Stomach smooth muscle (tissue), 2 donors: ENCODE measurements at regions not wholly inside any gene's neighbourhood (a gene's known extent, or its start where the extent isn't known, plus 50 kb on each side); places are given as distances from the start of the nearest gene placed in this dataset.

Source experiments
- H3K27ac ChIP-seq: one replicate; pipeline ENCODE4 v1.7.0; 2013; ENCODE audit warnings: mild to moderate bottlenecking, low read length, inconsistent platforms
- H3K27me3 ChIP-seq, 2 donors: one replicate each; pipeline ENCODE4 v1.7.0; 2013; ENCODE audit warnings: low read length in 2 of 2; ENCODE audit not compliant: insufficient read depth in 2 of 2, control insufficient read depth in 1 of 2
- H3K36me3 ChIP-seq, 2 donors: one replicate each; pipeline ENCODE4 v1.7.0; 2013; ENCODE audit warnings: low read length in 2 of 2; ENCODE audit not compliant: control insufficient read depth in 2 of 2, insufficient read depth in 2 of 2
- H3K4me1 ChIP-seq: one replicate; pipeline ENCODE4 v1.7.0; 2013; ENCODE audit warnings: low read length; ENCODE audit not compliant: control insufficient read depth, insufficient read depth
- H3K4me3 ChIP-seq, 2 donors: one replicate each; pipeline ENCODE4 v1.7.0; 2013; ENCODE audit warnings: low read length in 2 of 2
- H3K9ac ChIP-seq, 2 donors: one replicate each; pipeline ENCODE4 v1.7.0; 2013; ENCODE audit warnings: low read length in 2 of 2, mild to moderate bottlenecking in 1 of 2
- H3K9me3 ChIP-seq, 2 donors: one replicate each; pipeline ENCODE4 v1.7.0; 2013; ENCODE audit warnings: low read length in 2 of 2; ENCODE audit not compliant: control insufficient read depth in 2 of 2
- donor health status: healthy.
- donor health status: Pancreatic carcinoma.

DNA sequence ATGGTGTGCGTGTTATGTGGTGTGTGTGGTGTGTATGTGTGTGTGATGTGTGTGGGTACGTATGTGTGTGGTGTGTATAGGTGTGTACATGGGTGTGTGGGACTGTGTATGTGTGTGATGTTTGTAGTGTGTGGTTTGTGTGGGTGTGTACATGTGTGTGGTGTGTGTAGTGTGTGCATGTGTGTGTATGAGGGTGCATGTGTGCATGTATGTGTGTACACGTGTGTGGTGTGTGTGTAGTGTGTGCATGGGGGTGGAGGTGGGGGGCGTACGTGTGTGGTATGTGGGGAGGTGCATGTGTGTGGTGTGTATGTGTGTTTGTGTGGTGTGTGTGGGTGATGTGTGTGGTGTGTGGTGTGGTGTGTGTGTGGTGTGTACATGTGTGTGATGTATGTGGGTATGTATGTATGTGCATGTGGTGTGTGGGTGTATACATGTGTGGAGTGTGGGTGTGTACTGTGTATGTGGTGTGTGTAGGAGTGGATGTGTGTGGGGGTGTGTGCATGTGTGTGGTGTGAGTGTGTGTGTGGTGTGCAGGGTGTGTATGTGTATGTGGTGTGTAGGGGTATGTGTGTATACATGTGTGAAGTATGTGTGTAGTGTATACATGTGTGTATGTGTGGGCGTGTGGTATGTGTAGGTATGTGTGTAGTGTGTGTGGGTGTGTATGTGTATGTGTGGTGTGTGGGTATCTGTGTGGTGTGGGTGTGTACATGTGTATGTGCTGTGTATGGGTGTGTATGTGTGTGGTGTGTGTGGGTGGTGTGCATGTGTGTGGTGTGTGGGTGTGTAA, 119.8 kb upstream of the GSC start:
- no peak overlapping the region for H3K9ac ChIP-seq

DNA sequence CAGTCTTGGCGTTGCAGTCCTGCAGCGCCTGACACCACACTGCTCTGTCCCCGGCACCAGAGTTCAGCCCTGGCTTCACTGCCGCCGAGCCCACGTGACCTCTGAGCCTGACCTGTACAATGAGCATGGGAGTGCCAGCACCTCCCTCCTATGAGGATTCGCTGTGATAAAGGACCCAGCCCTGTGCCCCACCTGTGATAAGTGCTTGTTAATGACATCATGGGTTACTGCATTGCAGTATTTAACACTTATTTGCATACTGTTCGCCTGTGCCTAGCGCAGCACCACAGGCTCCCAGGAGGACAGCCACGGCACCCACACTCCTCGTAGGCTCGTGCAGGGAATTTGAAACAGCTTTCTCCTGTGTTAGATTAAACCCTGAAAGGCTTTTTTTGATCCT, 118.2 kb upstream of the GSC start:
- H3K9ac ChIP-seq = no peak overlapping the region

More for the DNA sequence above, 119.8 kb upstream of the GSC start:
- Histone ChIP-seq H3K27ac (no peak overlapping the region), H3K4me1 (no peaks in the 10 kb centered on the region), H3K27me3 (peaks cover 0 to 2% of the 10 kb centered on the region in 2 donors), H3K9me3 (no peaks in the 10 kb centered on the region), H3K4me3 (no peak overlapping the region), H3K36me3 (no peaks in the 10 kb centered on the region)

DNA sequence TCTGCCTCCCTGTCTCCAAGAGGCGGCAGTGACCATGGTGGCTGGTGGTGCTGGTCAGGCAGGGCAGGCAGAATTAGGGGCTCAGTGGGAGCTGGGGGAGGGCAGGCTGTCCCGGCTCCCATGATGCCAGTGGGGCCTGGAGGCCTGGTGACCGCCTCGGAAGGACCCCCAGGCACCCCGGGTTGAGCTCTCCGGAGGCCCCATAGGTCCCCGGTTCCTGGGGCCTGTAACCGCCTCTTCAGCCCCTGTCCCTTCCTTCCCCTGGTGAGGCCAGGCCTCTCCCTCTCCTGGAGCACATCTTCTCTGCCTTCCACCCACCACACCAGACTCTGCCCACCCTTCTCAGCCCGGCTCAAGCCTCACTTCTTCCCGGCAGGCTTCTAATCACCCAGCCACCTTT, 117.7 kb upstream of the GSC start:
- Histone ChIP-seq H3K4me3 (no peak overlapping the region), H3K36me3 (no peaks in the 10 kb centered on the region), H3K9me3 (no peaks in the 10 kb centered on the region), H3K27me3 (peaks cover 0 to 3% of the 10 kb centered on the region in 2 donors), H3K9ac (no peak overlapping the region), H3K4me1 (no peaks in the 10 kb centered on the region), H3K27ac (no peak overlapping the region)

More for the DNA sequence above, 118.2 kb upstream of the GSC start:
- H3K4me3 ChIP-seq = no peak overlapping the region
- no peaks in the 10 kb centered on the region for H3K36me3 ChIP-seq
- H3K27ac ChIP-seq = no peak overlapping the region
- no peaks in the 10 kb centered on the region for H3K9me3 ChIP-seq
- peaks cover 0 to 3% of the 10 kb centered on the region in 2 donors for H3K27me3 ChIP-seq
- H3K4me1 ChIP-seq = no peaks in the 10 kb centered on the region

DNA sequence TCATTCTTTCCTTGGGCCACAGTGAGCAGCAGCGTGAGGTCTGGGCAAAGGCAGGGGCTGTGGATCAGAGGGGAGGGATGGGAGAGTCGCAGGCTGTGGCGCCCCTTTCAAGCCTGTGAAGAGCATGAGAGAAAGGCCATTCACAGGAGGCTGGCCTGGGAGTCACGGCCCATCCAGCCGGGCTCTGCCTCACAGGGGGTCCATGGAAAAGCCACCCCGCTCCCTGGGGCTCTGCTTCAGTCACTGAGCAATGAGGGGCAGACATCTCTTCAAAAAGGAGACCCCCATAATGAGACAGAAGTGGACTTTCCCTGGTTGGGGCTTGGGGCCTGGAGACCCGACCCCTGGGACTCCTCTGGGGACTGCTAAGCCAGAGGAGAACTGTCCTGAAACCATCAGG, 117.0 kb upstream of the GSC start:
- Histone ChIP-seq H3K27ac (no peak overlapping the region), H3K9me3 (no peaks in the 10 kb centered on the region), H3K9ac (no peak overlapping the region), H3K36me3 (no peaks in the 10 kb centered on the region), H3K27me3 (peaks cover 0 to 3% of the 10 kb centered on the region in 2 donors), H3K4me1 (no peaks in the 10 kb centered on the region), H3K4me3 (no peak overlapping the region)

DNA sequence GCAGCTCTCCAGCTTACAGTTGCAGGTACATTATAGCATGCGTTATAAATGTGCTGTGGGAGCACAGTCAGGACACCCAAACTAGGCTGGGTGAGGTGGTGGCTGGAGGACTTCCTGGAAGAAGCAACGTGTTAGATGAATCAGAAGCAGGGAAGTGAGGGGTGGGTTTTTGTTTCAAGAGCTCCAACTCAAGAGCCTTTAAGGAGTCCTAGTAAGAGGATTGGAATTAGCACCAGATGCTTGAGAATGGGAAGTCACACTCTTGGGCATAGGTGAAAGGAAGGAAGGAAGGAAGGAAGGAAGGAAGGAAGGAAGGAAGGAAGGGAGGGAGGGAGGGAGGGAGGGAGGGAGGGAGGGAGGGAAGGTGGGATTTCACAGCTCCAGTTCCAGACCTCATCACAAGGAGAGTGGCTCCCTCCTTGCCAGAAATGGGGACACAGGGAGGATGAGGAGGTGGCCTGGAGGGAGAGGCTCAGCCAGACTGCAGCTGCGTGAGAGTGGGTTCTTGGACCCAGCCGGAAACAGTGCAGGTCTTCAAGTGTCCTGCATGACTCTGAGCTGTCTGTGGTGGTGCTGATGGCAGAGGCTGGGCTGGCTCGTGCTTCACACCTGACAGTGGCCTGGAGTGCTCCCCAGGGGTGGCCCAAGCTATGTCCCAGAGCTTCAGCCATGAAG, 115.7 kb upstream of the GSC start:
- no peaks in the 10 kb centered on the region for H3K9me3 ChIP-seq
- H3K9ac ChIP-seq = no peak overlapping the region
- H3K27ac ChIP-seq = no peak overlapping the region
- H3K36me3 ChIP-seq = no peaks in the 10 kb centered on the region
- H3K4me3 ChIP-seq = no peak overlapping the region
- H3K27me3 ChIP-seq = peaks cover 0 to 3% of the 10 kb centered on the region in 2 donors
- no peaks in the 10 kb centered on the region for H3K4me1 ChIP-seq

DNA sequence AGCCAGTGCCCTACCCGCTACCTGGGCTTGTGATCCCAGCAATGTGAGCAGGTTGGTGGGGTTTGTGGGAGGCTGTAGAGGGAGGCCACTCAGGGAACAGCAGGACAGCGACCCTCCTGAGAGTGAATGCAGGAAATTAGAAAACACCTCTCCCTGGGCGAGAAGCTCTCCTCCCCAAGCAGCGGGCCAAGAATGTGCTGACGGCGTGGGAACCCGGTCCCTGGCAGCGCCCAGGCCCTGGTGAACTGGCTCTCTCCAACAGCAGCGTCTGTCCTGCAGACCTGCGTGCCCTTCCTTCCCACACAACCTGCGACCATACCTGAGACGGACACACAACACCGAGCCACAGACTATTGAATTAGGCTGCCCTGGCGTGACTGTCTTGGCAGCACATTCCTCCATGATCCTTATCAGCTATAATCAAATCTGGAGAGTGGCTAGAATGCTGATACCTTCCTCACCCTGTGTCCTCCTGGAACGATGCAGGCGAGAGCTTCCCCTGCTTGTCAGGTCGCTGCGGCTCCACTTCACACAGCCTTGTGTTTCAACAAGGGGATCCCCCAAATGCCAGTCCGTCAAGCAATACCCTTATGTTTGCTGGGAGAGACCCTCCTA, 114.8 kb upstream of the GSC start:
- peaks cover 0 to 3% of the 10 kb centered on the region in 2 donors for H3K27me3 ChIP-seq
- no peak overlapping the region for H3K9ac ChIP-seq
- H3K27ac ChIP-seq = no peak overlapping the region

DNA sequence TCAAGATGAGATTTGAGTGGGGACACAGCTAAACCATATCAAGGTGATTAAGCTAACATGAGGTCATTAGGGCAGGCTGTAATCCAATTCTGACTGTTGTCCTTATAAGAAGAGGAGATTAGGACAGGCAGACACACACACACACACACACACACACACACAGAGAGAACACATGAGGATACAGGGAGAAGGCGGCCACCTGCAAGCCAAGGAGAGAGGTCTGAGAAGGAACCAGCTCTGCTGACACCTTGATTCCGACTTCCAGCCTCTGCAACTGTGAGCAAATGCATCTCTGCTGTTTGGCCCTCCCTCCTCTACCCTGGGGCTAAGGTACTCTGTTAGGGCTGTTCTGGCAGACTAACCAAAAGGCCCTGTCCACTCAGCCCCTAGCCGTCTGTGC, 112.5 kb upstream of the GSC start:
- no peak overlapping the region for H3K9ac ChIP-seq
- no peaks in the 10 kb centered on the region for H3K9me3 ChIP-seq
- no peak overlapping the region for H3K27ac ChIP-seq
- H3K27me3 ChIP-seq = peaks cover 0 to 5% of the 10 kb centered on the region in 2 donors
- H3K4me3 ChIP-seq = no peak overlapping the region
- no peaks in the 10 kb centered on the region for H3K4me1 ChIP-seq
- H3K36me3 ChIP-seq = no peaks in the 10 kb centered on the region

More for the DNA sequence above, 114.8 kb upstream of the GSC start:
- Histone ChIP-seq H3K36me3 (no peaks in the 10 kb centered on the region), H3K4me1 (no peaks in the 10 kb centered on the region), H3K4me3 (no peak overlapping the region), H3K9me3 (no peaks in the 10 kb centered on the region)

DNA sequence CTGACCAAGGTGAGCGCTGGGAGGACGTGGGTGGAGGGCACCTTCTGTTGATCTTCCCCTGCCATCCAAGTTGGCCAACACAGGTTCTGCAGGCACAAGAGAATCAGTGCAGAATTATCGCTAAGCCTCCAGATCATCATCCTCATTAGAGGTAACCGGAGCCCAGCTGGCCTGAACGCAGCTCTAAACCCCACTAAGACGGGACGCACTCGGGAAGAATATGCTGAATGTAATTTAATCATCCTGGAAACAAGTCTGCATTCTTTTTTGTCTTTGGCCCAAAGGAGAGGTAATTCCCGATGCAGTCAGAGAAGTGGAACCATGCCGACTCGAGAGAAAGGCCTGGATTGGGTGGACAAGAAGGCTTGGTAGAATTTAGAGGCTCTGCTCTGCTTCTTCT, 111.0 kb upstream of the GSC start:
- H3K9ac ChIP-seq = no peak overlapping the region
- no peaks in the 10 kb centered on the region for H3K9me3 ChIP-seq
- no peaks in the 10 kb centered on the region for H3K4me1 ChIP-seq
- H3K27ac ChIP-seq = no peak overlapping the region
- H3K36me3 ChIP-seq = no peaks in the 10 kb centered on the region
- H3K27me3 ChIP-seq = peaks cover 0 to 8% of the 10 kb centered on the region in 2 donors
- H3K4me3 ChIP-seq = no peak overlapping the region

DNA sequence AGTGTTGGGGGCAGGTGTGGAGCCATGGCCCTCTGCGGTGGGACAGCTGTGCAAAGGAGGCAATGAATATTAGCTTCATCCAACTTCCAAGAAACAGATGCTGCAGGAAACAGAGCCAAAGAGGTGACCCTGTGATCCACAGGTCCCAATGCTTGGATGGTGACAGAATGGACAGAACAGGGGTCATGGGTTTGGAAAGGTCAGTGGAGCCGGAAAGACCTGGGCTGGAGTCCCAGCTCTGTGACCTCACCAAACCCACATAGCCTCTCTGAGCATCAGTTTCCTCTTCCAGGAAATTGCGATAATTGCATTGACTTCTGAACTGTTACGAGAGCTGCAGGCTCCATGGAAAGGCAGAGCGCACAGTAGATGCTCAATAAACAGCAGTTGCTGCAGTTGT, 110.2 kb upstream of the GSC start:
- H3K27me3 ChIP-seq = peaks cover 0 to 10% of the 10 kb centered on the region in 2 donors
- H3K9ac ChIP-seq = no peak overlapping the region

DNA sequence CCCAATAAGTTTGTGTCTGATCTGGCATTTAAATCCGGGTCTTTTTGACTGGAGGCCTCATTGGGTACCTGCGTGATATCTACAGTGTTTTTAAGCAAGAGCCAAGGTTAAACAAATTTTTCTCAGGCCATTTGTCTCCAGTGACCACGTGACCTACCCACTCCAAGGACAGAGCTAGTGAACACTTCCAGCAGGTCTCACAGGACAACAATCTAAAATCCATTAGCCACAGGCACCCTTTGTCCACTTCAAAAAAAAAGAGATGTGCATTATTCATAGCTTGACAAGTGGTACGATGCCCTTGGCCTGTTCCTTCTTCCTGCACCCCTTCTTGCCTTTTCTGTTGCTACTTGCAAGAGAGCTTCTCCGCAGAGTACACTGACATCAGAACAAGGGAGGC, 109.6 kb upstream of the GSC start:
- Histone ChIP-seq H3K36me3 (no peaks in the 10 kb centered on the region), H3K9ac (no peak overlapping the region), H3K27ac (no peak overlapping the region), H3K27me3 (peaks cover 0 to 7% of the 10 kb centered on the region in 2 donors), H3K4me3 (no peak overlapping the region), H3K9me3 (no peaks in the 10 kb centered on the region), H3K4me1 (no peaks in the 10 kb centered on the region)

More for the DNA sequence above, 110.2 kb upstream of the GSC start:
- H3K27ac ChIP-seq = no peak overlapping the region
- H3K9me3 ChIP-seq = no peaks in the 10 kb centered on the region
- no peak overlapping the region for H3K4me3 ChIP-seq
- H3K4me1 ChIP-seq = no peaks in the 10 kb centered on the region
- no peaks in the 10 kb centered on the region for H3K36me3 ChIP-seq
